DMS153 (cell line): ENCODE measurements at regions not wholly inside any gene's neighbourhood (a gene's known extent, or its start where the extent isn't known, plus 50 kb on each side); places are given as distances from the start of the nearest gene placed in this dataset.

Experiments
- DNase-seq: peaks from one replicate; lab custom pipeline; 2025; lab: John Stamatoyannopoulos, UW

GRCh38 chr13:22647156-22647850, 533.5 kb upstream of the SGCG start:
- no peak for DNase-seq

- no peak for DNase-seq
Observed at GRCh38 chr13:22648320-22648801, 532.4 kb upstream of the SGCG start.

- DNase-seq: no peak
Observed at GRCh38 chr13:22652796-22653195, 528.0 kb upstream of the SGCG start.

- DNase-seq: no peak
Observed at GRCh38 chr13:22653866-22654265, 526.9 kb upstream of the SGCG start.

- DNase-seq: no peak
Observed at GRCh38 chr13:22655106-22655852, 525.5 kb upstream of the SGCG start.

GRCh38 chr13:22662771-22663170, 518.0 kb upstream of the SGCG start:
- DNase-seq: no peak

- peak; percentile 87 for DNase-seq
Observed at GRCh38 chr13:22665506-22665905, 515.3 kb upstream of the SGCG start.

- no peak for DNase-seq
Observed at GRCh38 chr13:22690756-22691155, 490.0 kb upstream of the SGCG start.

- DNase-seq: no peak
Observed at GRCh38 chr13:22693691-22694090, 487.1 kb upstream of the SGCG start.

- DNase-seq: no peak
Observed at GRCh38 chr13:22696433-22696832, 484.3 kb upstream of the SGCG start.

GRCh38 chr13:22698467-22698866, 482.3 kb upstream of the SGCG start:
- no peak for DNase-seq

- no peak for DNase-seq
Observed at GRCh38 chr13:22700246-22700887, 480.4 kb upstream of the SGCG start.

- no peak for DNase-seq
Observed at GRCh38 chr13:22703601-22704209, 477.1 kb upstream of the SGCG start.

- DNase-seq: no peak
Observed at GRCh38 chr13:22707946-22708345, 472.8 kb upstream of the SGCG start.

- DNase-seq: no peak
Observed at GRCh38 chr13:22717036-22717435, 463.7 kb upstream of the SGCG start.

GRCh38 chr13:22726726-22727125, 454.1 kb upstream of the SGCG start:
- no peak for DNase-seq

- DNase-seq: no peak
Observed at GRCh38 chr13:22735011-22735995, 445.5 kb upstream of the SGCG start.

- DNase-seq: no peak
Observed at GRCh38 chr13:22736084-22736767, 444.6 kb upstream of the SGCG start.

GRCh38 chr13:22736768-22737092, 444.0 kb upstream of the SGCG start:
- no peak for DNase-seq

- no peak for DNase-seq
Observed at GRCh38 chr13:22738357-22738756, 442.4 kb upstream of the SGCG start.

- no peak for DNase-seq
Observed at GRCh38 chr13:22740264-22740663, 440.5 kb upstream of the SGCG start.
